A673 (cell line): ENCODE measurements at regions not wholly inside any gene's neighbourhood (a gene's known extent, or its start where the extent isn't known, plus 50 kb on each side); places are given as distances from the start of the nearest gene placed in this dataset.

Experiments used
- EZH2 ChIP-seq: fragments of 200-600 bp; sonication (generic); IDR thresholded peaks from 2 replicates; pipeline ENCODE4 v1.6.1; 2017; ENCODE audit warnings: borderline replicate concordance, low read depth, mild to moderate bottlenecking, mixed read lengths, antibody characterized with exemption, low read length; ENCODE audit not compliant: poor library complexity, severe bottlenecking
- TF ChIP-seq, protein P1 (sequence below): fragments of 300-800, 200-600 bp; sonication (generic); conservative IDR thresholded peaks from 2 replicates; pipeline ENCODE4 v1.5.1; 2017; ENCODE audit warnings: low read depth, mild to moderate bottlenecking, antibody characterized with exemption, low read length, moderate library complexity, mixed read lengths

DNA sequence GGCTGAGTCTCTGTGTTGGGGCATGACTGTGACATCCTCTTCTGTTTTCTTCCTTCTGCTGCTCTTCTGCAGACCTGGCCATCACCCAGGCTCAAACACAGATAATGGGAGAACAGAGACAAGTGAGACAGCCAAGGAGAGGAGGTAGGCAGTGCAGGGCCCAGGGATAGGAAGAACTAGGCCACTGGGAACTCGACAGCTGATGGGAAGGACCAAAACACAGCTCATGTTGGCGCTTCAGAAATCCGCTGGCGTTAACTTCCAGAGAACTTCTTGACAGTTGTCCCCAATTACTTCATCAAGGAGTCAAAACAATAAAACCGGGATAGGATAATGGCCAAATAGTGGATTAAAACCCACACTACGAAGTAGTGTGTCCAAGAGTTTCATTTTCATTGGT lies 97.0 kb upstream of the PALS2 start:
- TF ChIP-seq, protein P1, sequence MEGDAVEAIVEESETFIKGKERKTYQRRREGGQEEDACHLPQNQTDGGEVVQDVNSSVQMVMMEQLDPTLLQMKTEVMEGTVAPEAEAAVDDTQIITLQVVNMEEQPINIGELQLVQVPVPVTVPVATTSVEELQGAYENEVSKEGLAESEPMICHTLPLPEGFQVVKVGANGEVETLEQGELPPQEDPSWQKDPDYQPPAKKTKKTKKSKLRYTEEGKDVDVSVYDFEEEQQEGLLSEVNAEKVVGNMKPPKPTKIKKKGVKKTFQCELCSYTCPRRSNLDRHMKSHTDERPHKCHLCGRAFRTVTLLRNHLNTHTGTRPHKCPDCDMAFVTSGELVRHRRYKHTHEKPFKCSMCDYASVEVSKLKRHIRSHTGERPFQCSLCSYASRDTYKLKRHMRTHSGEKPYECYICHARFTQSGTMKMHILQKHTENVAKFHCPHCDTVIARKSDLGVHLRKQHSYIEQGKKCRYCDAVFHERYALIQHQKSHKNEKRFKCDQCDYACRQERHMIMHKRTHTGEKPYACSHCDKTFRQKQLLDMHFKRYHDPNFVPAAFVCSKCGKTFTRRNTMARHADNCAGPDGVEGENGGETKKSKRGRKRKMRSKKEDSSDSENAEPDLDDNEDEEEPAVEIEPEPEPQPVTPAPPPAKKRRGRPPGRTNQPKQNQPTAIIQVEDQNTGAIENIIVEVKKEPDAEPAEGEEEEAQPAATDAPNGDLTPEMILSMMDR, result no peak
- no peak for TF ChIP-seq EZH2
